MCF 10A (cell line): ENCODE measurements at regions not wholly inside any gene's neighbourhood (a gene's known extent, or its start where the extent isn't known, plus 50 kb on each side); places are given as distances from the start of the nearest gene placed in this dataset.

Source experiments
- BruUV-seq: library from RNA; stranded (reverse); fragments of 400-500 nt; replicated peaks from 2 replicates; lab custom pipeline; 2021; lab: Mats Ljungman, UMichigan
- CTCF ChIA-PET: fragments of 300-600 bp; sonication (Branson Sonifier 250); formaldehyde crosslinking; extraction: SDS; loops from one replicate; lab custom pipeline; 2021; ENCODE audit warnings: antibody characterized with exemption, inconsistent platforms; lab: Yijun Ruan, JAX
- POLR2A ChIA-PET: fragments of 300-600, 350-650 bp; sonication (Branson Sonifier 250); formaldehyde crosslinking; extraction: SDS; loops from one replicate; lab custom pipeline; 2020; ENCODE audit warnings: antibody characterized with exemption, inconsistent platforms; lab: Yijun Ruan, JAX
- DNase-seq: peaks from one replicate; pipeline ENCODE4 v3.0.0-alpha.2; 2018; ENCODE audit not compliant: unreplicated experiment
- H3K27ac Mint-ChIP-seq: one replicate; pipeline ENCODE4 v1.8.0; 2022; ENCODE audit warnings: mild to moderate bottlenecking, low read depth, mixed read lengths; ENCODE audit not compliant: unreplicated experiment
- H3K27me3 Mint-ChIP-seq: one replicate; pipeline ENCODE4 v1.8.0; 2022; ENCODE audit warnings: mixed read lengths; ENCODE audit not compliant: insufficient read depth, unreplicated experiment
- H3K36me3 Mint-ChIP-seq: one replicate; pipeline ENCODE4 v1.8.0; 2022; ENCODE audit warnings: mild to moderate bottlenecking, moderate library complexity, mixed read lengths; ENCODE audit not compliant: insufficient read depth, unreplicated experiment
- H3K4me1 Mint-ChIP-seq: one replicate; pipeline ENCODE4 v1.8.0; 2022; ENCODE audit warnings: mixed read lengths; ENCODE audit not compliant: insufficient read depth, unreplicated experiment
- H3K4me3 Mint-ChIP-seq: one replicate; pipeline ENCODE4 v1.8.0; 2022; ENCODE audit warnings: mild to moderate bottlenecking, moderate library complexity, mixed read lengths; ENCODE audit not compliant: unreplicated experiment
- H3K9me3 Mint-ChIP-seq: one replicate; pipeline ENCODE4 v1.8.0; 2022; ENCODE audit warnings: mixed read lengths; ENCODE audit not compliant: unreplicated experiment
- intact Hi-C: fragments of 100-400 bp; cut with micrococcal nuclease; formaldehyde crosslinking; loops from 2 replicates; pipeline ENCODE4 v1.14.1; 2022
- TF ChIP-seq, protein P1 (sequence below): fragments of 200-600 bp; IDR thresholded peaks from one replicate; pipeline ENCODE4 v1.8.0; 2022; ENCODE audit warnings: antibody characterized with exemption, mild to moderate bottlenecking; ENCODE audit not compliant: unreplicated experiment

DNA sequence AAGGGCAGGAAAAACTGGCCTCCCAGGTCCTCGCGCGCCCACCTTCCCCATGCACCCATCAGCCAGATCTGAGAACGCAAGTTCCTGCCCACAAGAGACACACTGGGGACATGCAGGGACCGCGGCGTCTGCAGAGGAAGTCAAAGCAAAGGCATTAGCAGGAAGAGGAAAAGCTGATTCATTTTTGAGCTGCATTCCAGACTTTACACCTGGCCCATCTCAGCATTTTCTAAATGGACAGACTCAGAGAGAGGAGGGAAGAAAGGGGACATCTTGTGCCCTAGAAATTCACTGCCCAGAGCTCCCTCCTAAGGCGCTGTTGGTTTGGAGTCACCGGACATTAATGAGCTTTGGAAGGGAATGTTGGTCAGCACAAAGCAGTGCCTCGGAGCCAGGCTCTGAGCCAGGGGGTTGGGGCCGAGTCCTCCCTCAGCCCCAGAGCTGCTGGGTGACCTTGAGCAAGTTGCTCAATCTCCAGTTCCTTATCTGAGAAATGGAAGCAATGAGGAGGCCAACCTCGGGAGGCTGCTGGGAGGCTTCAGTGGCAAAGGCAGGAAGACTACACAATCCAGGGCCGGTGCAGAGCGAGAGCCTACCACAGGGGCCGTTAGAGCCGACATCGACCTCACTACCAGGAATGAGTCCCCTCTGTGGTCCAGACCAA lies 150.5 kb upstream of the IQSEC1 start:
- ChIA-PET CTCF (interaction anchor here (0.6 to 1.1 kb wide), 4 partner anchors 132 to 215 kb away, joined by 3 to 4 read pairs (median 4); no protein-coding TSS in a partner anchor), POLR2A (no interaction called here)
- no peaks in the 10 kb centered on the region for H3K36me3 Mint-ChIP-seq
- TF ChIP-seq, protein P1, sequence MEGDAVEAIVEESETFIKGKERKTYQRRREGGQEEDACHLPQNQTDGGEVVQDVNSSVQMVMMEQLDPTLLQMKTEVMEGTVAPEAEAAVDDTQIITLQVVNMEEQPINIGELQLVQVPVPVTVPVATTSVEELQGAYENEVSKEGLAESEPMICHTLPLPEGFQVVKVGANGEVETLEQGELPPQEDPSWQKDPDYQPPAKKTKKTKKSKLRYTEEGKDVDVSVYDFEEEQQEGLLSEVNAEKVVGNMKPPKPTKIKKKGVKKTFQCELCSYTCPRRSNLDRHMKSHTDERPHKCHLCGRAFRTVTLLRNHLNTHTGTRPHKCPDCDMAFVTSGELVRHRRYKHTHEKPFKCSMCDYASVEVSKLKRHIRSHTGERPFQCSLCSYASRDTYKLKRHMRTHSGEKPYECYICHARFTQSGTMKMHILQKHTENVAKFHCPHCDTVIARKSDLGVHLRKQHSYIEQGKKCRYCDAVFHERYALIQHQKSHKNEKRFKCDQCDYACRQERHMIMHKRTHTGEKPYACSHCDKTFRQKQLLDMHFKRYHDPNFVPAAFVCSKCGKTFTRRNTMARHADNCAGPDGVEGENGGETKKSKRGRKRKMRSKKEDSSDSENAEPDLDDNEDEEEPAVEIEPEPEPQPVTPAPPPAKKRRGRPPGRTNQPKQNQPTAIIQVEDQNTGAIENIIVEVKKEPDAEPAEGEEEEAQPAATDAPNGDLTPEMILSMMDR, result no peak
- intact Hi-C loops, result no loop called here
- no peaks in the 10 kb centered on the region for H3K27me3 Mint-ChIP-seq
- no peak overlapping the region for H3K27ac Mint-ChIP-seq
- no peaks in the 10 kb centered on the region for H3K4me1 Mint-ChIP-seq
- no peaks in the 10 kb centered on the region for H3K9me3 Mint-ChIP-seq
- H3K4me3 Mint-ChIP-seq, result no peak overlapping the region
- no TSS peak for BruUV-seq
- DNase-seq, result no peak

DNA sequence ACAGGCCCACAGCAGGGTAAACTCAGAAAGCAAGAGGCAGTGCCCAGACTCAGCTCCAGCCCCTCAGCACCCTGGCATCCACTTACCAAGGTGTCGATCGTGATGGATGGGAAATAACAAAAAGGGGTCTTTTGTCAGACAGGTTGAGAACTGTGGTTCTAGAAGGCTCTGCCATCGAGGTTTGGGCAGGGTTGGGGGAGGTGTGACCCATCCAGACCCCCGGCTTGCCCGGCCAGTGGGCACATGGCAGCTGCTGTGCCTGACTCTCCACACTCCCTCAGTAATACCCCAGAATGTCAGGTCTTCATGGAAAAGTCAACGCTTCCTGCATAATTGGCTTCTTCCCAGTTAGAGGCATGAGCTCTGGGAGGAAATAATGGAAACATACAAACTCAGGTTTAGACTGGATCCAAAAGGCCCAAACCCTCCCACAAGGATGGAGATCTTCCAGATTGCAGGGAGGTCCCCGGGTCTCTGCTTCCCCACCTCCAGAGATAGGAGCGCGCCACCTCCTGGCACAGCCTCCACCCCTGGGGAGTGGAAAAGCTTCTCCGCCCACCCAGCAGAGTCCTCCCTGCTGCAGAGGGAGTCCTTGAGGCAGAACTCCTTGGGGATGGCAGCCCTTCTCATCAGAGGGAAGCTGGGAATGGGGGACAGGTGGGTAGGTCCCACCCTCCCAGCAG lies 149.8 kb upstream of the IQSEC1 start:
- TF ChIP-seq, protein P1, result no peak
- BruUV-seq, result no TSS peak
- Mint-ChIP-seq H3K27me3 (no peaks in the 10 kb centered on the region), H3K9me3 (no peaks in the 10 kb centered on the region), H3K27ac (no peak overlapping the region), H3K36me3 (no peaks in the 10 kb centered on the region), H3K4me3 (no peak overlapping the region), H3K4me1 (peaks cover 5% of the 10 kb centered on the region)
- CTCF ChIA-PET, result interaction anchor here (0.6 kb wide), 1 partner anchor 131 kb away, joined by 4 read pairs; no protein-coding TSS in a partner anchor
- no peak for DNase-seq
- intact Hi-C loops, result no loop called here
- POLR2A ChIA-PET, result no interaction called here

DNA sequence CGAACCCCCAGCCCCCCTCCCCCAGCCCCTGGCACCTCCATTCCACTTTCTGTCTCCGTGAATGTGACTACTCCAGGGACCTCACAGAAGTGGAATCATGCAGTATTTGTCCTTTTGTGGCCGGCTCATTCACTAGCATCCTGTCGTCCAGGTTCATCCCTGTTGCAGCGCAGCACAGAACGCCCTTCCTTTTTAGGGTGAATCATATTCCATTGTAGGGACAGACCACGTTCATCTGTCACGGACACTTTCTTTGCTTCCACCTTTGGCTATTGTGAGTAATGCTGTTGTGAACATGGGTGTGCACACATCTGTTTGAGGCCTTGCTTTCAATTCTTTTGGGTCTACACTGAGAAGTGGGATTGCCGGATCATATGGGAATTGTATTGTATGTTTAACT lies 148.9 kb upstream of the IQSEC1 start:
- Mint-ChIP-seq H3K9me3 (no peaks in the 10 kb centered on the region), H3K4me3 (no peak overlapping the region), H3K27me3 (no peaks in the 10 kb centered on the region), H3K36me3 (no peaks in the 10 kb centered on the region), H3K4me1 (peaks cover 6% of the 10 kb centered on the region), H3K27ac (no peak overlapping the region)
- TF ChIP-seq, protein P1, result no peak
- intact Hi-C loops, result no loop called here
- ChIA-PET POLR2A (no interaction called here), CTCF (no interaction called here)
- no peak for DNase-seq
- BruUV-seq, result no TSS peak

DNA sequence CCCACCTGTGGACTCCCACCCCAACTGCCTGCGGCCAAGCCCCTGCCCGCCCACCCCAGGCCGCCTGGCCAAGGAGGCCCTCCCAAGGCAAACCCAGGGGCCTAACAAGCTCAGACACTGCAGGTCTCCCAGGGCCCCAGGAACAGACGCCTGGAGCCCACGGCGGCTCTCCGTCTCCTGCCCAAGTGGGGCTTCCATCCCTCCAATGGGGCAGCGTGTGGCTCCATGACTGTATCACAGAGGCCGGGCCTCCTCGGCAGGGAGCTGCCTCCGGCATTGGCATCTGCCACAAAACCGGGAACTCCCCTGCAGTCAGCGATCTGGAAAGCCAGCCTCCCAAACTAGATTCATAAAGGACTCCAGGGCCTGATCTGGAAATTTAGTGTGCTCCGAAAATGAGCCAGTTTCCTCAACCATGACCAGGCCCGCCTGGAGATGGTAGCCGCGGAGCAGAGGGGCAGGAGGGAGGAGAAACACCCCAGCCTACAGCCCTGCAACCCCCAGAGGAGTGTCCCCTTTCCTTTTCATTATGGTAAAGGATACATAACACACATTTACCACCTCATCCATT lies 148.3 kb upstream of the IQSEC1 start:
- no peak for DNase-seq
- CTCF ChIA-PET, result no interaction called here
- intact Hi-C loops, result no loop called here
- Mint-ChIP-seq H3K4me3 (no peak overlapping the region), H3K36me3 (no peaks in the 10 kb centered on the region), H3K27ac (no peak overlapping the region), H3K4me1 (peaks cover 6% of the 10 kb centered on the region), H3K27me3 (no peaks in the 10 kb centered on the region), H3K9me3 (no peaks in the 10 kb centered on the region)
- TF ChIP-seq, protein P1, result no peak
- no TSS peak for BruUV-seq
- POLR2A ChIA-PET, result no interaction called here
